ENCODE measurements at regions not wholly inside any gene's neighbourhood (a gene's known extent, or its start where the extent isn't known, plus 50 kb on each side); places are given as distances from the start of the nearest gene placed in this dataset.

- no peak for TF ChIP-seq CTCF (IDR thresholded peaks at IDR 0.05)
- no peak for TF ChIP-seq POLR2A (IDR thresholded peaks at IDR 0.05)
- TF ChIP-seq EP300 (IDR thresholded peaks at IDR 0.05) = no peak
- no peak for TF ChIP-seq POLR2AphosphoS5 (IDR thresholded peaks at IDR 0.05)
Observed at GRCh38 chr18:55950379-55951166, 362.6 kb upstream of the TCF4 start.

Measured in gastroesophageal sphincter (tissue), 3 donors.